ENCODE measurements at regions not wholly inside any gene's neighbourhood (a gene's known extent, or its start where the extent isn't known, plus 50 kb on each side); places are given as distances from the start of the nearest gene placed in this dataset.

- TF ChIP-seq ZBTB40 (IDR thresholded peaks at IDR 0.05) (no peak), ZBTB40 (CRISPR knock-in tag; IDR thresholded peaks at IDR 0.05) (no peak), SMARCA4 (IDR thresholded peaks at IDR 0.05) (no peak), ZNF449 (CRISPR knock-in tag; IDR thresholded peaks at IDR 0.05) (no peak), SLC30A9 (CRISPR knock-in tag; IDR thresholded peaks at IDR 0.05) (no peak), ZNF395 (CRISPR knock-in tag; IDR thresholded peaks at IDR 0.05) (no peak), RBM14 (IDR thresholded peaks at IDR 0.05; ENCODE audit: borderline replicate concordance, insufficient read depth, low read depth, low read length) (no peak), SAFB2 (IDR thresholded peaks at IDR 0.05; ENCODE audit: borderline replicate concordance, low read depth, low read length, severe bottlenecking) (no peak), ILF3 (IDR thresholded peaks at IDR 0.05; ENCODE audit: borderline replicate concordance) (no peak)
These were observed 101.2 kb downstream of the BCOR start (continued) for GRCh38 chrX:39996536-39996935.
